HS-5 (cell line): ENCODE measurements at regions not wholly inside any gene's neighbourhood (a gene's known extent, or its start where the extent isn't known, plus 50 kb on each side); places are given as distances from the start of the nearest gene placed in this dataset.
"Not testable (repeated sequence)": the region's sequence is repeated elsewhere in the genome, so short reads cannot be mapped to it uniquely, and the experiment has no call there.

Experiments used
- DNase-seq: peaks from one replicate; pipeline ENCODE4 v3.0.0-alpha.2; 2012; ENCODE audit warnings: low read depth

DNA sequence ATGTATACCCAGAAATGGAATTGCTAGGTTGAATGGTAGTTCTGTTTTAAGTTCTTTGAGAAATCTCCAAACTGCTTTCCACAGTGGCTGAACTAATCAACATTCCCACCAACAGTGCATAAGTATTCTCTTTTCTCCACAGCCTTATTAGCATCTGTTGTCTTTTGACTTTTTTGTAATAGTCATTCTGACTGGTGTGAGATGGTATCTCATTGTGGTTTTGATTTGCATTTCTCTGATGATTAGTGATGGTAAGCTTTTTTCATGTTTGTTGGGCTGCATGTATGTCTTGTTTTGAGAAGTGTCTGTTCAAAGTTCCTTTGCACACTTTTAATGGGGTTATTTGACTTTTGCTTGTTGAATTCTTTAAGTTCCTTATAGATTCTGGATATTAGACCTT is 52.4 kb upstream of the EHHADH start:
- not testable (repeated sequence) for DNase-seq

DNA sequence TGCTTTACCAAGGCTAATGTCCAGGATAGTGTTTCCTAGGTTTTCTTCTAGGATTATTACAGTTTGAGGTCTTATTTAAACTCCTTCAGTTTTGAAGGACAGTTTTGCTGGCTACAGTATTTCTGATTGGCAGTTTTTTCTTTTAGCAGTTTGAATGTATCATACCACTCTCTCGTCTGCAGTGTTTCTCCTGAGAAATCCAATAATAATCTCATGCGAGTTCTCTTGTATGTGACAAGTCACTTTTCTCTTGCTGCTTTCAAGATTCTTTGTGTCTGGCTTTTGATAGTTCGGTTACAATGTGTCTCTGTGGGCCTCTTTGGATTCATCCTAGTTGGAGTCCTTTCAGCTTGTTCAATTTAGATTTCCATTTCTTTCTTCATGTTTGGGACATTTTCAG is 53.0 kb upstream of the EHHADH start:
- no peak for DNase-seq

DNA sequence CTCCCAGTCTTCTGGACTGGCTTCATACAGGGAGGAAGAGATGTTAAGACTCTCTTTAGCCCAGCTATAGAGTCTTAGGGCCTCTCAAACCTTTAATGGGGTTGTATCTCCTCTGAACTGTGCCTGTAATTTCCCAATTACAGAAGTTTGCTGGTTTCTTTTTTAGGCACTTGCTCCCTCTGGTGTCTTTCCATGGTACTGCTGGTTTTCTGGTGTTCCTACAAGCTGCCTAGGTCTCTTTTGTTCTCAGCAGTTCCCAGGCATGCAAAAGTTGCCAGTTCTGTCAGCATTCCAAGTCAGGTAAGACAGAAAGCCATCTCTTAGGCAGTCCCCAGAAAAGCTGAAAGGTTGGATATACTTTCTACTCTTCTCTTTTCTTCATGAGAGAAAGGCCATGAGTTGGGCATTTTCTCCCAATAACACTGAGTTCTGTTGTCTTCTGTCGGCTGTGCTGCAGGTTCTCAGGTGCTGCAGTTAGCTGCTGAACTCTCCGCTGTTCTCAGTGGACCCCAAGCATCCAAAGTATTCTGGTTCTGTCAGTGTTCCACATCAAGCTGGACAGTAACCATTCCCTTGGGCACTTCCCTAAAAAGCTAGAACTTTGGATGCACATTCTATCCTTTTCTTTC is 54.4 kb upstream of the EHHADH start:
- peak; percentile 24 for DNase-seq

DNA sequence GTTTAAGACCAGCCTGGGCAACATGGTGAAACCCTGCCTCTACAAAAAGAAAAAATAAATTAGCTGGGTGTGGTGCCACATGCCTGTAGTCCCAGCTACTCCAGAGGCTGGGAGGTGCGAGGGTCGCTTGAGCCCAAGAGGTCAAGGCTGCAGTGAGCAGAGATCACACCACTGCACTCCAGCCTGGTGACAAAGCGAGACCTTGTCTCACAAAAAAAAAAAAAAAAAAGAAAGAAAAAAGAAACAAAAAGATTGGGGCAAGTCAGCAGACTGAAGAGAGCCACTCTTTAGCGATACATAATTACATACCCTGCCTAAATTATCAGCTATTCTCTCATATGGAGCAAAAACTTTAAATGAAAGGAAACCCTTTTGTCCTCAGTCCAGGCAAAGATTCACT is 53.6 kb upstream of the MAP3K13 start:
- DNase-seq = no peak

DNA sequence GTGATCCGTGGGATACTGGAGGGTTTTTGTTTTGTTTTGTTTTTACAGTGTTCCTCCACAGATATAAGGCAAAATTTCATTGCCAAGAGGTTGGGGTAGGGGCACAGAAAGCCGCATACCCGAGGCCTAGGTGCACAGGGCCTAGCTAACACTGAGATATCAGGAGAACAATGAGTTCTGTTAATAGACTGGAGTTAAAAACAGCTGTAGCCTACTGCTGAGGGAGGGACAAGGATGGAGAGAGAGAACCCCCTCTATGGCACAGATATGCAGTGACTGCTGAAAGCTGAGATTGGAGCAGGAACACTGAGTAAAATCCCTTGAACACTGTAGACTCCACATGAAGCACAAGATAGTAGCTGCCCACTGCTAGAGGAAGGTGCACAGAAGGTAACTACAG is 53.1 kb upstream of the MAP3K13 start:
- no peak for DNase-seq

DNA sequence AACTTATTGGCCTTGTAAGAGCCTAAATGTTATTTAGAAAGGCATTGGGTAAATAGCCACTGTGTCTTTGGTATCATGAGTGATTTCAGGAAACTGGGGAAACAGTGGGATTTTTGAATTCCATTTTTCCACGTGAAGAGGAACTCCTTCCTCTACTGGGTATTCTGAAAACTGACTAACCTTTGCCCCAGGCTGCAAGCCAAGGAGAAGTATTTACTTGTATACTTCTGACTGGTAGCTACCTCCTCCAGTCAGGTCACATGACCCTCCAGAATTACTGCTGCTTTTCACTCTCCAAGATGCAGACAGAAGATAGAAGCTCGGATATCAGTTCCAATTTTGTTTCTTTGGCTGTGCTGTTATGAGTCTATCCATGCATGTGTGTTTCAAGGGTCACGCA is 50.9 kb upstream of the MAP3K13 start:
- no peak for DNase-seq
